ENCODE measurements at regions not wholly inside any gene's neighbourhood (a gene's known extent, or its start where the extent isn't known, plus 50 kb on each side); places are given as distances from the start of the nearest gene placed in this dataset.

DNA sequence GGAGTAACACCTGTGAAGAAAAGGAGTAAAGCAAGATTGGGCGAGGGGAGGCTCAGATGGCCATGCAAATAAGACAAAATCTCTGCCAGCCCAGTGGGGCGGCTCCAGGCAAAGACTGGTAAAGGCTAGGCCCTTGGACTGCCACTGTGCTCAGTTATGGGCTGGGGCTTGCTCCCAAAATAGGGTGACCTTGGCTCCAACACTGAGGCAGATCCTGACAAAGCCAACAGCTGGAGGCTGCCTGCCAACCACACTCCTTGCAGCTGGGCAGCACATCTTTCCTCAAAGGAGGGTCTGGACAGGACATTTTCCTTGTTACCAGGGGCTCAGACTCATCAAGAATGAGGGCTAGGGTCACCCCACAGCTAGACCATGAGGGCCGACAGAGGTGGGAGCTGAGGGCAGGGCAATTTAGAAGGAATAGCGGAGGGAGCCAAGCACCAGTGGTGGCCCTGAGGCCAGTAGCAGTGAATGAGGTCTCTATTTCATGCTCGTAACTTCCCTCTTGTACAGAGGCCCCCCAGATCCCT lies 86.1 kb downstream of the CHRD start:
- Mint-ChIP-seq H3K27ac (no peak overlapping the region), H3K36me3 (ENCODE audit: insufficient read depth in 1 of 3, low read depth in 3 of 3) (no peaks in the 10 kb centered on the region), H3K27me3 (ENCODE audit: low read depth) (peaks cover 5% of the 10 kb centered on the region), H3K4me3 (no peak overlapping the region), H3K4me1 (peaks cover 2 to 5% of the 10 kb centered on the region in 2 experiments), H3K9me3 (peaks cover 0 to 3% of the 10 kb centered on the region in 2 experiments; a peak in 2 of 5 replicates)
- Histone ChIP-seq H3T11ph (ENCODE audit: low read length) (no peak overlapping the region), H3K27ac (ENCODE audit: insufficient read length, low read depth, low read length) (no peak overlapping the region), H3K79me2 (ENCODE audit: insufficient read depth, low read length) (no peaks in the 10 kb centered on the region), H3K23me2 (ENCODE audit: insufficient read length, low read depth, low read length, poor library complexity, severe bottlenecking) (no peaks in the 10 kb centered on the region), H4K20me1 (ENCODE audit: control insufficient read depth, insufficient read depth, insufficient read length) (no peaks in the 10 kb centered on the region), H3K9ac (ENCODE audit: extremely low read depth, insufficient read length, low read length) (no peak overlapping the region), H3K14ac (ENCODE audit: insufficient read depth, low read length) (no peak overlapping the region), H3K23ac (ENCODE audit: insufficient read length, low read depth, low read length) (no peak overlapping the region), H2BK120ac (ENCODE audit: low read depth, low read length, poor library complexity, severe bottlenecking) (no peak overlapping the region), H2BK5ac (ENCODE audit: insufficient read length, low read length) (no peak overlapping the region), H2BK12ac (ENCODE audit: insufficient read length, low read depth, low read length) (no peak overlapping the region), H3K4me2 (ENCODE audit: insufficient read depth, insufficient read length, low read length) (no peak overlapping the region), H3K79me1 (ENCODE audit: insufficient read depth, low read depth, low read length, poor library complexity, severe bottlenecking) (no peaks in the 10 kb centered on the region), H3K18ac (ENCODE audit: insufficient read length, low read depth, low read length) (no peak overlapping the region), H4K91ac (ENCODE audit: insufficient read length, low read depth, low read length) (no peak overlapping the region), H3K4ac (ENCODE audit: low read depth, low read length) (no peak overlapping the region), H3K27me3 (ENCODE audit: insufficient read depth, low read length) (no peaks in the 10 kb centered on the region), H2AK5ac (ENCODE audit: insufficient read length, low read length) (no peak overlapping the region), H3K56ac (ENCODE audit: insufficient read length, low read depth, low read length) (no peak overlapping the region), H3K9me3 (ENCODE audit: control insufficient read depth, low read depth, low read length) (no peaks in the 10 kb centered on the region), H2BK15ac (ENCODE audit: low read depth, low read length) (no peak overlapping the region), H4K8ac (replicated peaks; ENCODE audit: insufficient read length, low read depth, low read length) (no peak overlapping the region), H2AFZ (ENCODE audit: low read length) (no peak overlapping the region), H2BK20ac (ENCODE audit: low read depth, low read length, poor library complexity, severe bottlenecking) (no peak overlapping the region), H4K5ac (ENCODE audit: insufficient read length, low read depth, low read length) (no peak overlapping the region), H3K4me1 (ENCODE audit: insufficient read depth, low read length) (no peaks in the 10 kb centered on the region)
- no peak for DNase-seq
- WGBS (ENCODE audit: extremely low coverage, insufficient read length, low lambda C conversion rate): no CpG with 5 or more reads among the region's 5 CpGs
- TF ChIP-seq, protein P1, sequence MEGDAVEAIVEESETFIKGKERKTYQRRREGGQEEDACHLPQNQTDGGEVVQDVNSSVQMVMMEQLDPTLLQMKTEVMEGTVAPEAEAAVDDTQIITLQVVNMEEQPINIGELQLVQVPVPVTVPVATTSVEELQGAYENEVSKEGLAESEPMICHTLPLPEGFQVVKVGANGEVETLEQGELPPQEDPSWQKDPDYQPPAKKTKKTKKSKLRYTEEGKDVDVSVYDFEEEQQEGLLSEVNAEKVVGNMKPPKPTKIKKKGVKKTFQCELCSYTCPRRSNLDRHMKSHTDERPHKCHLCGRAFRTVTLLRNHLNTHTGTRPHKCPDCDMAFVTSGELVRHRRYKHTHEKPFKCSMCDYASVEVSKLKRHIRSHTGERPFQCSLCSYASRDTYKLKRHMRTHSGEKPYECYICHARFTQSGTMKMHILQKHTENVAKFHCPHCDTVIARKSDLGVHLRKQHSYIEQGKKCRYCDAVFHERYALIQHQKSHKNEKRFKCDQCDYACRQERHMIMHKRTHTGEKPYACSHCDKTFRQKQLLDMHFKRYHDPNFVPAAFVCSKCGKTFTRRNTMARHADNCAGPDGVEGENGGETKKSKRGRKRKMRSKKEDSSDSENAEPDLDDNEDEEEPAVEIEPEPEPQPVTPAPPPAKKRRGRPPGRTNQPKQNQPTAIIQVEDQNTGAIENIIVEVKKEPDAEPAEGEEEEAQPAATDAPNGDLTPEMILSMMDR (conservative IDR thresholded peaks at IDR 0.05): no peak
